ENCODE measurements at regions not wholly inside any gene's neighbourhood (a gene's known extent, or its start where the extent isn't known, plus 50 kb on each side); places are given as distances from the start of the nearest gene placed in this dataset.

DNA sequence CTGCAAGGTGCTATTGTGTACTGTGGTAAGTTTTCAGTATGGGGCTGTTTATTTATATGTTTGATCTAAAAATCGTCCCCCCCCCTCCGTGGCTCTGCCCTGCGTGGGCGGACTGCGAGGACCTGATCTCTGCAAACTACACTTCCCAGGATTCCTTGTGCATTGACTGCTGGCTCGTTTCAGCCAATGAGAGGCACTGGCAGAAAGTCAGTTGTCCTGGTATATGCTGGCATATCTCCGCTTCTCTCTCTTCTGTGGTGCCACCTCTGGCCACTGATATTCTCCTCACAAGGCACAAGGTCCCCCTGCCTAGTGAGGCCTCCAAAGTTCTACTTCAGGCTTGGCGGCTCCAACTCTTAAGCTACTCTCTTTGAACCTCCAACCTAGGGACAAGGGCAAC lies 168.8 kb upstream of the ZFP42 start:
- DNase-seq (ENCODE audit: low spot score) (no peak), ATAC-seq (ENCODE audit: low read depth) (no peak)
- no peaks in the 10 kb centered on the region for H3K27me3 ChIP-seq (ENCODE audit: insufficient read depth, poor library complexity, severe bottlenecking)
- H3K36me3 ChIP-seq (ENCODE audit: low read depth), result no peaks in the 10 kb centered on the region
- H3K9me3 ChIP-seq (ENCODE audit: severe bottlenecking), result no peaks in the 10 kb centered on the region
- H3K27ac ChIP-seq (ENCODE audit: poor library complexity, severe bottlenecking), result no peak overlapping the region
- H3K4me1 ChIP-seq (ENCODE audit: insufficient read depth, poor library complexity, severe bottlenecking), result no peaks in the 10 kb centered on the region
- H3K4me3 ChIP-seq (ENCODE audit: severe bottlenecking), result no peak overlapping the region
- TF ChIP-seq, protein P1, sequence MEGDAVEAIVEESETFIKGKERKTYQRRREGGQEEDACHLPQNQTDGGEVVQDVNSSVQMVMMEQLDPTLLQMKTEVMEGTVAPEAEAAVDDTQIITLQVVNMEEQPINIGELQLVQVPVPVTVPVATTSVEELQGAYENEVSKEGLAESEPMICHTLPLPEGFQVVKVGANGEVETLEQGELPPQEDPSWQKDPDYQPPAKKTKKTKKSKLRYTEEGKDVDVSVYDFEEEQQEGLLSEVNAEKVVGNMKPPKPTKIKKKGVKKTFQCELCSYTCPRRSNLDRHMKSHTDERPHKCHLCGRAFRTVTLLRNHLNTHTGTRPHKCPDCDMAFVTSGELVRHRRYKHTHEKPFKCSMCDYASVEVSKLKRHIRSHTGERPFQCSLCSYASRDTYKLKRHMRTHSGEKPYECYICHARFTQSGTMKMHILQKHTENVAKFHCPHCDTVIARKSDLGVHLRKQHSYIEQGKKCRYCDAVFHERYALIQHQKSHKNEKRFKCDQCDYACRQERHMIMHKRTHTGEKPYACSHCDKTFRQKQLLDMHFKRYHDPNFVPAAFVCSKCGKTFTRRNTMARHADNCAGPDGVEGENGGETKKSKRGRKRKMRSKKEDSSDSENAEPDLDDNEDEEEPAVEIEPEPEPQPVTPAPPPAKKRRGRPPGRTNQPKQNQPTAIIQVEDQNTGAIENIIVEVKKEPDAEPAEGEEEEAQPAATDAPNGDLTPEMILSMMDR (IDR thresholded peaks at IDR 0.05; ENCODE audit: poor library complexity, severe bottlenecking), result no peak

DNA sequence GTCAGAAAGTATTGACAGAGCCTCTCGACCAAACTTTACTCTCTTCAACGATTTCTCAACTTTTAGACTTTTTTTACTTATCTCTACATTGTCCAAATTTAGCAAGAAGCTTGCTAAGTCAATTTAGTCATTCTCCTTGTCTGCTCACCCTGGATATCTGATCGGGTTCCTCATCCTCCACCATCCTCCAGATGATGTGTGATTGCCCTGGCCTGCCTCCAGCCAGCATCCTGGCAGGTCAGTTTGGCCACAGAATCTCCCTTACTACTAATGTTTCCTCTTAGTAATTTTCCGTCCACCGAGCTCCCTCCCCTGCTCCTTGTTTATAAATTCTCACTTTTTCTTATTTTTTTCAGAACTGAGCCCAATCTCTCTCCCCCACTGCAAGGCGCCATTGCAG lies 167.9 kb upstream of the ZFP42 start:
- Histone ChIP-seq H3K9me3 (ENCODE audit: severe bottlenecking) (no peaks in the 10 kb centered on the region), H3K4me3 (ENCODE audit: severe bottlenecking) (no peak overlapping the region)

DNA sequence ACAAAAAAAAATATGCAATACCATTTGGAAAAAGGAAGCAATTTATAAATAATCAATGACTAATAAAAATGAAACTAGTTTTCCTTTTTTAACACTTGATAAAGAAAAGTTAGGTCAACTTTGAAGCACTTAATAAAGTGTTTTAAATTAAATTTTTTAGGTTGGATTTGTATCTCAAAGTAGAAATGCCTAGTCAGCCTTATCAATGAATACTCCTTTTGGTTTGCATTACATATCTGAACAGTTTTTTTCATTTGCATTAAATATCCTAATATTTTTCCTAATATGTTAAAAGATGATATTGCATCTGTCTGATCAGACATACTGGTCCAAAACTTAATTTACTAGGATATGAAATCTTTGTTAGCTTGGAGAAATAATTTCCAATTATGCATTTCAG lies 155.8 kb upstream of the ZFP42 start:
- no peaks in the 10 kb centered on the region for H3K4me1 ChIP-seq (ENCODE audit: insufficient read depth, poor library complexity, severe bottlenecking)
- DNase-seq (ENCODE audit: low spot score), result no peak
- TF ChIP-seq, protein P1 (IDR thresholded peaks at IDR 0.05; ENCODE audit: poor library complexity, severe bottlenecking), result no peak
- H3K27me3 ChIP-seq (ENCODE audit: insufficient read depth, poor library complexity, severe bottlenecking), result no peaks in the 10 kb centered on the region
- H3K4me3 ChIP-seq (ENCODE audit: severe bottlenecking), result no peak overlapping the region
- no peaks in the 10 kb centered on the region for H3K9me3 ChIP-seq (ENCODE audit: severe bottlenecking)
- no peak for ATAC-seq (ENCODE audit: low read depth)
- H3K36me3 ChIP-seq (ENCODE audit: low read depth), result no peaks in the 10 kb centered on the region
- no peak overlapping the region for H3K27ac ChIP-seq (ENCODE audit: poor library complexity, severe bottlenecking)

More for the DNA sequence above, 167.9 kb upstream of the ZFP42 start:
- ATAC-seq (ENCODE audit: low read depth), result no peak
- DNase-seq (ENCODE audit: low spot score), result no peak
- Histone ChIP-seq H3K27me3 (ENCODE audit: insufficient read depth, poor library complexity, severe bottlenecking) (no peaks in the 10 kb centered on the region), H3K36me3 (ENCODE audit: low read depth) (no peaks in the 10 kb centered on the region), H3K4me1 (ENCODE audit: insufficient read depth, poor library complexity, severe bottlenecking) (no peaks in the 10 kb centered on the region), H3K27ac (ENCODE audit: poor library complexity, severe bottlenecking) (no peak overlapping the region)
- TF ChIP-seq, protein P1 (IDR thresholded peaks at IDR 0.05; ENCODE audit: poor library complexity, severe bottlenecking), result no peak

DNA sequence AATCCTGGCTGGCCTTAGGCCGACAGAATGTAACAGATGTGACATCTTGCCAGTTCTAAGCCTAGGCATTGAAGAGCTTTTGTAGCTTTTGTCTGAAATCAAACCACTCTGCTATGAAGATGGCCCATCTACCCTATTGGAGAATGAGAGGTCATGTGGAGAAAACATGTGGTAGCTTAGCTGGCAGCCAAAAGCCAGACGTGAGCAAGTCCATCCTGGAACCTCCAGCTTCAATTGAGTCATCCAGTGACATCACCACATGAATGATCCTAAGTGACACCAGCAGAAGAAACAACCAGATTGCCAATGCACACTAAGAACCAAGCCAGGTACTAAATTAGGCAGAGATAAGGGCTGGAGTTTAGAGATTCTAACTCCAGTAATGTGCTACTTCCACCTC lies 154.8 kb upstream of the ZFP42 start:
- TF ChIP-seq, protein P1 (IDR thresholded peaks at IDR 0.05; ENCODE audit: poor library complexity, severe bottlenecking), result no peak
- no peak overlapping the region for H3K27ac ChIP-seq (ENCODE audit: poor library complexity, severe bottlenecking)
- H3K4me1 ChIP-seq (ENCODE audit: insufficient read depth, poor library complexity, severe bottlenecking), result no peaks in the 10 kb centered on the region
- H3K4me3 ChIP-seq (ENCODE audit: severe bottlenecking), result no peak overlapping the region
- no peaks in the 10 kb centered on the region for H3K9me3 ChIP-seq (ENCODE audit: severe bottlenecking)
- H3K36me3 ChIP-seq (ENCODE audit: low read depth), result no peaks in the 10 kb centered on the region
- no peak for DNase-seq (ENCODE audit: low spot score)
- ATAC-seq (ENCODE audit: low read depth), result no peak
- no peaks in the 10 kb centered on the region for H3K27me3 ChIP-seq (ENCODE audit: insufficient read depth, poor library complexity, severe bottlenecking)

DNA sequence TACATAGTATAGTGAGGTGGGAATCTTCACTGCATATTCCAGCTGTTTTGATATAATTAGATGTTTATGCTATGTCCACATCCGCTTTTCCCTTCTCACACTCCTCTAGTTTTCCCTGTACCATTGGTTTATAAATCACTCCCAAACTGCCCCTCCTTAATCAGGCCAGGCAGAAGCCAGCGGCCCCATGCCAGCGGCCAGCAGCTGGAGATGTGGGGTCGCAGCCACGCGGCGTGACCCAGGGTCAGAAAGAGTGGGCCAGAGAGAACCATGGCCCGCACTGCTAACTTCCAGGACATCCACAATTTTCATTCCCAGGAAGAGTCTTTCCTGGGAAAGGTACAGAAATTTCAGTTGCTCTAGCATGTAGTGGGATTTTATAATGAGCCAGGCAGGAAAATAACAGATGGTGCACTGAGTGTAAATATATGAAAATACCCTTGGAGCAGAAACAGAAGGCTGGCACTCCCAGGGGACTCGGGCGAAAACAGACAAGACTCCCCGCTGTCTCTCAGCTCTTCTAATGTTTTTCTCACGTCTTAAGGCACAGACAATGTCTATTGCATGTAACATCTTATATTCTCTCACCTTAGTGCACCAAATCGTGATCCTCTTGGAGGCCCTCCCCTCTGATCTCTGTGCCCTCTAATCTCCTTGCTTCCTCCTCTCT lies 145.9 kb upstream of the ZFP42 start:
- TF ChIP-seq, protein P1 (IDR thresholded peaks at IDR 0.05; ENCODE audit: poor library complexity, severe bottlenecking), result no peak
- no peaks in the 10 kb centered on the region for H3K36me3 ChIP-seq (ENCODE audit: low read depth)
- H3K9me3 ChIP-seq (ENCODE audit: severe bottlenecking), result no peaks in the 10 kb centered on the region
- DNase-seq (ENCODE audit: low spot score), result no peak
- ATAC-seq (ENCODE audit: low read depth), result no peak
- H3K27ac ChIP-seq (ENCODE audit: poor library complexity, severe bottlenecking), result no peak overlapping the region
- no peaks in the 10 kb centered on the region for H3K27me3 ChIP-seq (ENCODE audit: insufficient read depth, poor library complexity, severe bottlenecking)
- no peaks in the 10 kb centered on the region for H3K4me1 ChIP-seq (ENCODE audit: insufficient read depth, poor library complexity, severe bottlenecking)
- H3K4me3 ChIP-seq (ENCODE audit: severe bottlenecking), result no peak overlapping the region

Measured in RWPE2 (cell line).